Stimulated activated CD4-positive, alpha-beta T cell treated with anti-CD3 and anti-CD28 coated beads, Interleukin-12 subunit alpha, Interleukin-12 subunit beta, amount 100 ng/mL, for 24 hours (primary cell): ENCODE measurements at regions not wholly inside any gene's neighbourhood (a gene's known extent, or its start where the extent isn't known, plus 50 kb on each side); places are given as distances from the start of the nearest gene placed in this dataset.
"Not testable (repeated sequence)": the region's sequence is repeated elsewhere in the genome, so short reads cannot be mapped to it uniquely, and the experiment has no call there.

Experiments
- DNase-seq, 2 experiments: peaks; one replicate each; pipeline ENCODE4 v3.0.0-alpha.2; 2020; ENCODE audit warnings: low read depth in 2 of 2

GRCh38 chr17:14621826-14622614 lies 321.1 kb downstream of the HS3ST3B1 start:
- no peak for DNase-seq

- DNase-seq, result no peak
Measured at GRCh38 chr17:14619821-14620220, 318.9 kb downstream of the HS3ST3B1 start.

GRCh38 chr17:14616528-14616927 lies 315.6 kb downstream of the HS3ST3B1 start:
- no peak for DNase-seq

- DNase-seq, result no peak
Measured at GRCh38 chr17:14605267-14605599, 304.4 kb downstream of the HS3ST3B1 start.

- DNase-seq, result no peak
Measured at GRCh38 chr17:14604591-14605266, 303.8 kb downstream of the HS3ST3B1 start.

- no peak for DNase-seq
Measured at GRCh38 chr17:14596224-14596623, 295.3 kb downstream of the HS3ST3B1 start.

GRCh38 chr17:14595656-14596055 lies 294.8 kb downstream of the HS3ST3B1 start:
- no peak for DNase-seq

GRCh38 chr17:14594690-14595089 lies 293.8 kb downstream of the HS3ST3B1 start:
- DNase-seq, result no peak

GRCh38 chr17:14593956-14594355 lies 293.1 kb downstream of the HS3ST3B1 start:
- DNase-seq, result no peak

GRCh38 chr17:14590459-14591250 lies 289.8 kb downstream of the HS3ST3B1 start:
- no peak for DNase-seq

- DNase-seq, result no peak
Measured at GRCh38 chr17:14585099-14585498, 284.2 kb downstream of the HS3ST3B1 start.

- DNase-seq, result no peak
Measured at GRCh38 chr17:14582996-14583395, 282.1 kb downstream of the HS3ST3B1 start.

GRCh38 chr17:14581186-14581830 lies 280.4 kb downstream of the HS3ST3B1 start:
- DNase-seq, result no peak

GRCh38 chr17:14580499-14580898 lies 279.6 kb downstream of the HS3ST3B1 start:
- DNase-seq, result no peak

GRCh38 chr17:14579716-14580115 lies 278.8 kb downstream of the HS3ST3B1 start:
- DNase-seq, result no peak

GRCh38 chr17:14575471-14575953 lies 274.6 kb downstream of the HS3ST3B1 start:
- DNase-seq, result no peak

- not testable (repeated sequence) for DNase-seq
Measured at GRCh38 chr17:14560325-14560724, 259.4 kb downstream of the HS3ST3B1 start.

GRCh38 chr17:14559264-14560119 lies 258.6 kb downstream of the HS3ST3B1 start:
- no peak for DNase-seq

- DNase-seq, result no peak
Measured at GRCh38 chr17:14557480-14557879, 256.6 kb downstream of the HS3ST3B1 start.

GRCh38 chr17:14553847-14554246 lies 253.0 kb downstream of the HS3ST3B1 start:
- no peak for DNase-seq

- DNase-seq, result no peak
Measured at GRCh38 chr17:14552306-14552705, 251.4 kb downstream of the HS3ST3B1 start.
